CD4-positive, alpha-beta T cell treated with Interleukin-21 for 1 hour (primary cell): ENCODE measurements at regions not wholly inside any gene's neighbourhood (a gene's known extent, or its start where the extent isn't known, plus 50 kb on each side); places are given as distances from the start of the nearest gene placed in this dataset.
"Not testable (repeated sequence)": the region's sequence is repeated elsewhere in the genome, so short reads cannot be mapped to it uniquely, and the experiment has no call there.

Experiments
- DNase-seq: peaks from one replicate; pipeline ENCODE4 v3.0.0-alpha.2; 2020

- not testable (repeated sequence) for DNase-seq
Observed at GRCh38 chr5:177664737-177665136, 64.8 kb downstream of the B4GALT7 start.

GRCh38 chr5:177665172-177665571 is 65.2 kb downstream of the B4GALT7 start:
- not testable (repeated sequence) for DNase-seq

- not testable (repeated sequence) for DNase-seq
Observed at GRCh38 chr5:177665960-177666359, 66.0 kb downstream of the B4GALT7 start.

- DNase-seq = not testable (repeated sequence)
Observed at GRCh38 chr5:177671035-177671754, 71.3 kb downstream of the B4GALT7 start.

GRCh38 chr5:177671755-177672690 is 72.1 kb downstream of the B4GALT7 start:
- DNase-seq = peak; percentile 79
